HEK293 (cell line): ENCODE measurements at regions not wholly inside any gene's neighbourhood (a gene's known extent, or its start where the extent isn't known, plus 50 kb on each side); places are given as distances from the start of the nearest gene placed in this dataset.

Experiments used
- CTCF ChIA-PET: fragments of 350-600 bp; formaldehyde crosslinking; extraction: SDS; loops from one replicate; lab custom pipeline; 2021; ENCODE audit warnings: antibody characterized with exemption; lab: Yijun Ruan, JAX
- POLR2A ChIA-PET: fragments of 300-600 bp; formaldehyde crosslinking; extraction: SDS; loops from one replicate; lab custom pipeline; 2020; ENCODE audit warnings: antibody characterized with exemption, inconsistent platforms; lab: Yijun Ruan, JAX
- H3K27ac ChIP-seq: fragments of 200-500 bp; sonication (Bioruptor generic); 2 replicates; pipeline ENCODE4 v1.5.1; 2014; ENCODE audit warnings: low read depth, low read length, control low read depth, inconsistent platforms; ENCODE audit errors: extremely low read depth
- H3K36me3 ChIP-seq, 2 experiments: fragments of 200-500 bp in 1 of 2; sonication (Bioruptor generic) in 1 of 2; 1 replicate in 1 of 2; 2 replicates in 1 of 2; pipeline ENCODE4 v1.5.1; 2014 to 2017; ENCODE audit warnings: inconsistent platforms in 2 of 2, low read length in 2 of 2; ENCODE audit not compliant: control insufficient read depth in 2 of 2, insufficient read depth in 1 of 2
- H3K4me1 ChIP-seq: fragments of 200-500 bp; sonication (Bioruptor generic); 2 replicates; pipeline ENCODE4 v1.5.1; 2014; ENCODE audit warnings: mild to moderate bottlenecking, low read length, inconsistent platforms; ENCODE audit not compliant: control insufficient read depth, insufficient read depth
- H3K4me3 ChIP-seq: 2 replicates; pipeline ENCODE4 v1.5.1; 2011; ENCODE audit warnings: low read depth, mild to moderate bottlenecking, control low read depth, low read length, moderate library complexity
- H3K9me3 ChIP-seq: fragments of 200-500 bp; sonication (Bioruptor generic); 2 replicates; pipeline ENCODE4 v1.5.1; 2014; ENCODE audit warnings: low read depth, low read length, inconsistent platforms; ENCODE audit not compliant: control insufficient read depth, insufficient read depth
- HOXD13 ChIP-seq: sonication (generic); formaldehyde crosslinking; IDR thresholded peaks from 2 replicates; pipeline ENCODE4 v1.8.0; 2022; ENCODE audit warnings: missing genetic modification reagents, borderline replicate concordance
- MEIS1 ChIP-seq: sonication (generic); formaldehyde crosslinking; IDR thresholded peaks from 2 replicates; pipeline ENCODE4 v1.8.1; 2022; ENCODE audit warnings: missing genetic modification reagents, mild to moderate bottlenecking, borderline replicate concordance
- PRDM1 ChIP-seq: fragments of 450-650 bp; formaldehyde crosslinking; IDR thresholded peaks from 2 replicates; pipeline ENCODE4; 2016; ENCODE audit warnings: missing biosample characterization, missing genetic modification characterization
- WT1 ChIP-seq: fragments of 450-650 bp; formaldehyde crosslinking; IDR thresholded peaks from 2 replicates; pipeline ENCODE4 v1.5.1; 2016; ENCODE audit warnings: missing biosample characterization, missing genetic modification characterization
- ZFP37 ChIP-seq: fragments of 450-650 bp; formaldehyde crosslinking; IDR thresholded peaks from 2 replicates; pipeline ENCODE4 v1.5.1; 2016; ENCODE audit warnings: missing biosample characterization, missing genetic modification characterization
- ZFP69B ChIP-seq: fragments of 450-650 bp; formaldehyde crosslinking; IDR thresholded peaks from 2 replicates; pipeline ENCODE4 v1.5.1; 2016; ENCODE audit warnings: missing biosample characterization, missing genetic modification characterization
- ZNF10 ChIP-seq: fragments of 450-650 bp; formaldehyde crosslinking; IDR thresholded peaks from 2 replicates; pipeline ENCODE4 v1.5.1; 2017; ENCODE audit warnings: missing biosample characterization, missing genetic modification characterization
- ZNF112 ChIP-seq: fragments of 450-650 bp; formaldehyde crosslinking; IDR thresholded peaks from 2 replicates; pipeline ENCODE4 v1.5.0; 2017; ENCODE audit warnings: missing biosample characterization, missing genetic modification characterization
- ZNF114 ChIP-seq: fragments of 450-650 bp; formaldehyde crosslinking; IDR thresholded peaks from 2 replicates; pipeline ENCODE4 v1.5.0; 2017; ENCODE audit warnings: missing biosample characterization, missing genetic modification characterization
- ZNF132 ChIP-seq: fragments of 450-650 bp; formaldehyde crosslinking; IDR thresholded peaks from 2 replicates; pipeline ENCODE4 v1.5.1; 2017; ENCODE audit warnings: missing biosample characterization, missing genetic modification characterization, borderline replicate concordance
- ZNF157 ChIP-seq: fragments of 450-650 bp; formaldehyde crosslinking; IDR thresholded peaks from 2 replicates; pipeline ENCODE4 v1.5.1; 2016; ENCODE audit warnings: missing biosample characterization, missing genetic modification characterization
- ZNF223 ChIP-seq: fragments of 450-650 bp; formaldehyde crosslinking; IDR thresholded peaks from 2 replicates; pipeline ENCODE4 v1.5.1; 2016; ENCODE audit warnings: missing biosample characterization, missing genetic modification characterization
- ZNF248 ChIP-seq: fragments of 450-650 bp; formaldehyde crosslinking; IDR thresholded peaks from 2 replicates; pipeline ENCODE4 v1.5.1; 2017; ENCODE audit warnings: missing biosample characterization, missing genetic modification characterization
- ZNF354C ChIP-seq: fragments of 450-650 bp; formaldehyde crosslinking; IDR thresholded peaks from 2 replicates; pipeline ENCODE4 v1.5.1; 2016; ENCODE audit warnings: missing biosample characterization, missing genetic modification characterization, low read depth, borderline replicate concordance
- ZNF362 ChIP-seq: fragments of 450-650 bp; formaldehyde crosslinking; IDR thresholded peaks from 2 replicates; pipeline ENCODE4 v1.5.1; 2016; ENCODE audit warnings: missing biosample characterization, missing genetic modification characterization
- ZNF433 ChIP-seq: fragments of 450-650 bp; formaldehyde crosslinking; IDR thresholded peaks from 2 replicates; pipeline ENCODE4 v1.5.1; 2016; ENCODE audit warnings: missing biosample characterization, missing genetic modification characterization, low read depth
- ZNF488 ChIP-seq: fragments of 450-650 bp; formaldehyde crosslinking; IDR thresholded peaks from 2 replicates; pipeline ENCODE4 v1.5.1; 2016; ENCODE audit warnings: missing biosample characterization, missing genetic modification characterization
- ZNF558 ChIP-seq: fragments of 450-650 bp; formaldehyde crosslinking; IDR thresholded peaks from 2 replicates; pipeline ENCODE4 v1.5.1; 2016; ENCODE audit warnings: missing biosample characterization, missing genetic modification characterization
- ZNF571 ChIP-seq: fragments of 450-650 bp; formaldehyde crosslinking; IDR thresholded peaks from 2 replicates; pipeline ENCODE4 v1.5.0; 2017; ENCODE audit warnings: missing biosample characterization, missing genetic modification characterization
- ZNF610 ChIP-seq: fragments of 450-650 bp; formaldehyde crosslinking; IDR thresholded peaks from 2 replicates; pipeline ENCODE4 v1.5.1; 2016; ENCODE audit warnings: missing biosample characterization, missing genetic modification characterization, borderline replicate concordance
- ZNF621 ChIP-seq: fragments of 450-650 bp; formaldehyde crosslinking; IDR thresholded peaks from 2 replicates; pipeline ENCODE4 v1.5.1; 2017; ENCODE audit warnings: missing biosample characterization, missing genetic modification characterization
- ZNF639 ChIP-seq: fragments of 450-650 bp; formaldehyde crosslinking; IDR thresholded peaks from 2 replicates; pipeline ENCODE4 v1.5.1; 2016; ENCODE audit warnings: missing biosample characterization, missing genetic modification characterization
- TF ChIP-seq, protein P1 (sequence below): fragments of 450-650 bp; formaldehyde crosslinking; IDR thresholded peaks from 2 replicates; pipeline ENCODE4 v1.5.1; 2017; ENCODE audit warnings: missing biosample characterization, missing genetic modification characterization
- TF ChIP-seq, protein P2 (sequence below): fragments of 450-650 bp; formaldehyde crosslinking; IDR thresholded peaks from 2 replicates; pipeline ENCODE4 v1.5.1; 2016; ENCODE audit warnings: missing biosample characterization, missing genetic modification characterization

GRCh38 chr18:51751901-51752300 is 554.4 kb upstream of the MEX3C start:
- Histone ChIP-seq H3K9me3 (no peaks in the 10 kb centered on the region), H3K27ac (no peak overlapping the region), H3K36me3 (no peaks in the 10 kb centered on the region), H3K4me3 (no peak overlapping the region), H3K4me1 (no peaks in the 10 kb centered on the region)
- POLR2A ChIA-PET: no interaction called here
- TF ChIP-seq PRDM1 (tag by site-specific recombination): no peak
- TF ChIP-seq ZNF621 (tag by site-specific recombination): no peak
- no peak for TF ChIP-seq WT1 (tag by site-specific recombination)
- TF ChIP-seq ZNF114 (tag by site-specific recombination): no peak
- TF ChIP-seq ZNF571 (tag by site-specific recombination): no peak
- no peak for TF ChIP-seq ZNF223 (tag by site-specific recombination)
- no peak for TF ChIP-seq ZNF610 (tag by site-specific recombination)
- no peak for TF ChIP-seq ZNF354C
- TF ChIP-seq ZNF10 (tag by site-specific recombination): no peak
- no peak for TF ChIP-seq ZNF248 (tag by site-specific recombination)
- no peak for TF ChIP-seq ZFP69B
- TF ChIP-seq ZNF112 (tag by site-specific recombination): no peak
- CTCF ChIA-PET: no interaction called here

DNA sequence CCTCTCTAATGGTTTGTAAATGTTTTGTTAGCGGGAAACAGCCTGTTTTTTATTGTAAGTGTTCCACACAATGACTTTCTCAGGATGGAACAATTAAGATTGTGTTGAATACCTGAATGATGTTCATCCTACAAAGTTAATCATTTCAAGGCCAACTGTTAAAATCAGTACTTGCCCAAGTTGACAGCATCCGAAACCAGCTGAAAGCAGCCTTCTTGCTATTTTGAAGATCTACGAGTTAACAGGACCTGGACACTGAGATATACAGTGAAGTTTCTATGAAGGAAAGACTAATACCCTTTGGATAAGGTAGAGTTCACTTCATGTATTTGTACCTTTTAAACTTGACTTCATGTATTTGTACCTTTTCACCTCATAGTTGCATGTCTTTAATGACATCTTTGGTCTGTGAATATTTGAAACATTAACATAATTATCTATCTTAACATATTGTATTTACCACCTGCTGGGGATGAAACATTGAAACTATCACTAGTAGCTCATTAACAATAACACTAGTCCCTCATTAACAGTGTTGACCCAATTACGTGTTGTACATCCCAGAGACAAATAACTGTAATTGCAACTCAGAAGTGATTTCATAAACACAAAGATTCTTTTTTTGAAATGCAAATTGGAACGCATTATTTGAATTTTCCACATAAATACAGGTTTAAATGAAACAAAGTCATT is 556.0 kb upstream of the MEX3C start:
- Histone ChIP-seq H3K4me1 (no peaks in the 10 kb centered on the region), H3K4me3 (no peak overlapping the region), H3K36me3 (no peaks in the 10 kb centered on the region), H3K27ac (no peak overlapping the region)
- POLR2A ChIA-PET: no interaction called here
- TF ChIP-seq ZNF132 (no peak), ZNF10 (tag by site-specific recombination) (no peak), ZNF558 (tag by site-specific recombination) (no peak), ZNF362 (no peak), WT1 (tag by site-specific recombination) (no peak)
- TF ChIP-seq, protein P1, sequence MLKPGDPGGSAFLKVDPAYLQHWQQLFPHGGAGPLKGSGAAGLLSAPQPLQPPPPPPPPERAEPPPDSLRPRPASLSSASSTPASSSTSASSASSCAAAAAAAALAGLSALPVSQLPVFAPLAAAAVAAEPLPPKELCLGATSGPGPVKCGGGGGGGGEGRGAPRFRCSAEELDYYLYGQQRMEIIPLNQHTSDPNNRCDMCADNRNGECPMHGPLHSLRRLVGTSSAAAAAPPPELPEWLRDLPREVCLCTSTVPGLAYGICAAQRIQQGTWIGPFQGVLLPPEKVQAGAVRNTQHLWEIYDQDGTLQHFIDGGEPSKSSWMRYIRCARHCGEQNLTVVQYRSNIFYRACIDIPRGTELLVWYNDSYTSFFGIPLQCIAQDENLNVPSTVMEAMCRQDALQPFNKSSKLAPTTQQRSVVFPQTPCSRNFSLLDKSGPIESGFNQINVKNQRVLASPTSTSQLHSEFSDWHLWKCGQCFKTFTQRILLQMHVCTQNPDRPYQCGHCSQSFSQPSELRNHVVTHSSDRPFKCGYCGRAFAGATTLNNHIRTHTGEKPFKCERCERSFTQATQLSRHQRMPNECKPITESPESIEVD (tag by site-specific recombination): no peak
- TF ChIP-seq, all 188 proteins: peak for 0
- H3K9me3 ChIP-seq: no peaks in the 10 kb centered on the region
- CTCF ChIA-PET: no interaction called here

GRCh38 chr18:51754566-51754965 is 557.1 kb upstream of the MEX3C start:
- CTCF ChIA-PET: no interaction called here
- no peaks in the 10 kb centered on the region for H3K9me3 ChIP-seq
- POLR2A ChIA-PET: no interaction called here
- no peaks in the 10 kb centered on the region for H3K36me3 ChIP-seq
- no peak overlapping the region for H3K27ac ChIP-seq
- H3K4me3 ChIP-seq: no peak overlapping the region
- H3K4me1 ChIP-seq: no peaks in the 10 kb centered on the region
- no peak for TF ChIP-seq ZNF488
- TF ChIP-seq, protein P2, sequence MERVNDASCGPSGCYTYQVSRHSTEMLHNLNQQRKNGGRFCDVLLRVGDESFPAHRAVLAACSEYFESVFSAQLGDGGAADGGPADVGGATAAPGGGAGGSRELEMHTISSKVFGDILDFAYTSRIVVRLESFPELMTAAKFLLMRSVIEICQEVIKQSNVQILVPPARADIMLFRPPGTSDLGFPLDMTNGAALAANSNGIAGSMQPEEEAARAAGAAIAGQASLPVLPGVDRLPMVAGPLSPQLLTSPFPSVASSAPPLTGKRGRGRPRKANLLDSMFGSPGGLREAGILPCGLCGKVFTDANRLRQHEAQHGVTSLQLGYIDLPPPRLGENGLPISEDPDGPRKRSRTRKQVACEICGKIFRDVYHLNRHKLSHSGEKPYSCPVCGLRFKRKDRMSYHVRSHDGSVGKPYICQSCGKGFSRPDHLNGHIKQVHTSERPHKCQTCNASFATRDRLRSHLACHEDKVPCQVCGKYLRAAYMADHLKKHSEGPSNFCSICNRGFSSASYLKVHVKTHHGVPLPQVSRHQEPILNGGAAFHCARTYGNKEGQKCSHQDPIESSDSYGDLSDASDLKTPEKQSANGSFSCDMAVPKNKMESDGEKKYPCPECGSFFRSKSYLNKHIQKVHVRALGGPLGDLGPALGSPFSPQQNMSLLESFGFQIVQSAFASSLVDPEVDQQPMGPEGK (tag by site-specific recombination): no peak
- no peak for TF ChIP-seq ZNF362
- TF ChIP-seq ZNF639 (tag by site-specific recombination): no peak
- TF ChIP-seq MEIS1 (CRISPR knock-in tag): no peak
- no peak for TF ChIP-seq ZNF157 (tag by site-specific recombination)
- no peak for TF ChIP-seq ZNF621 (tag by site-specific recombination)
- no peak for TF ChIP-seq ZFP37 (tag by site-specific recombination)
- TF ChIP-seq HOXD13: no peak
- no peak for TF ChIP-seq ZNF433
